Common myeloid progenitor, CD34-positive (primary cell): ENCODE measurements at regions not wholly inside any gene's neighbourhood (a gene's known extent, or its start where the extent isn't known, plus 50 kb on each side); places are given as distances from the start of the nearest gene placed in this dataset.
A peak's percentile ranks its signal among the peaks of the same experiment; 100 is the strongest.

Experiments used
- CTCF ChIA-PET: fragments of 350-600 bp; sonication (Branson Sonifier 250); formaldehyde crosslinking; loops from one replicate; lab custom pipeline; 2021; ENCODE audit warnings: antibody characterized with exemption; lab: Charles Lee
- POLR2A ChIA-PET: fragments of 350-600 bp; sonication (Branson Sonifier 250); formaldehyde crosslinking; loops from one replicate; lab custom pipeline; 2021; ENCODE audit warnings: antibody characterized with exemption; lab: Charles Lee
- DNase-seq, 3 donors: peaks; one replicate each; pipeline versions ENCODE4 v3.0.0 to v3.0.0-alpha.2; 2013
- H3K27ac ChIP-seq, 2 experiments: 1 replicate in 1 of 2; 2 replicates in 1 of 2; pipeline ENCODE4 v1.7.0; 2013; ENCODE audit warnings: inconsistent platforms in 2 of 2, low read length in 2 of 2, mild to moderate bottlenecking in 2 of 2, low read depth in 1 of 2, moderate library complexity in 1 of 2; ENCODE audit not compliant: severe bottlenecking in 2 of 2, insufficient read depth in 1 of 2, poor library complexity in 1 of 2
- H3K27me3 ChIP-seq, 5 experiments: replicated peaks in 2 of 5; 1 replicate in 3 of 5; 2 replicates in 2 of 5; pipeline versions ENCODE4 v1.6.1 to v1.7.0; 2013; ENCODE audit warnings: low read length in 4 of 5, mild to moderate bottlenecking in 2 of 5, moderate library complexity in 2 of 5, inconsistent platforms in 1 of 5; ENCODE audit not compliant: insufficient read depth in 5 of 5, control insufficient read depth in 4 of 5
- H3K36me3 ChIP-seq, 4 experiments: 1 replicate in 2 of 4; 2 replicates in 2 of 4; pipeline versions ENCODE4 v1.6.1 to v1.7.0; 2013; ENCODE audit warnings: low read length in 3 of 4, control low read depth in 1 of 4, mild to moderate bottlenecking in 1 of 4; ENCODE audit not compliant: control insufficient read depth in 4 of 4, insufficient read depth in 4 of 4
- H3K4me1 ChIP-seq, 4 experiments: 1 replicate in 3 of 4; 2 replicates in 1 of 4; pipeline versions ENCODE4 v1.6.1 to v1.7.1; 2013; ENCODE audit warnings: low read length in 3 of 4, mild to moderate bottlenecking in 3 of 4, control low read depth in 1 of 4, inconsistent platforms in 1 of 4, moderate library complexity in 1 of 4; ENCODE audit not compliant: control insufficient read depth in 4 of 4, insufficient read depth in 4 of 4; ENCODE audit errors: control extremely low read depth in 1 of 4
- H3K4me3 ChIP-seq, 7 experiments: 1 replicate in 4 of 7; 2 replicates in 3 of 7; pipeline versions ENCODE4 v1.5.1 to v1.7.0; 2013; ENCODE audit warnings: mild to moderate bottlenecking in 7 of 7, low read length in 6 of 7, moderate library complexity in 6 of 7, inconsistent platforms in 2 of 7, low read depth in 2 of 7, control low read depth in 1 of 7; ENCODE audit not compliant: insufficient read depth in 4 of 7, control insufficient read depth in 1 of 7; ENCODE audit errors: extremely low read depth in 1 of 7
- H3K9me3 ChIP-seq, 5 experiments: 1 replicate in 4 of 5; 2 replicates in 1 of 5; pipeline versions ENCODE4 v1.6.1 to v1.7.1; 2013; ENCODE audit warnings: low read length in 4 of 5, mild to moderate bottlenecking in 2 of 5, inconsistent platforms in 1 of 5, low read depth in 1 of 5, moderate library complexity in 1 of 5; ENCODE audit not compliant: control insufficient read depth in 4 of 5, insufficient read depth in 2 of 5; ENCODE audit errors: control extremely low read depth in 1 of 5
- WGBS: methylation state at CpG from one replicate; pipeline ENCODE4 v1.1.5; 2013; ENCODE audit not compliant: insufficient coverage; 5-methylcytosine and 5-hydroxymethylcytosine counted together

GRCh38 chr2:206219957-206220356 is 54.5 kb upstream of the ZDBF2 start:
- no peaks in the 10 kb centered on the region for H3K36me3 ChIP-seq
- no peak overlapping the region for H3K27ac ChIP-seq
- no peak overlapping the region for H3K4me3 ChIP-seq
- ChIA-PET POLR2A (no interaction called here), CTCF (interaction anchor here (0.7 kb wide), 1 partner anchor 571 kb away, joined by 3 read pairs; no protein-coding TSS in a partner anchor)
- peak in 2 of 3 donors; percentile 26 to 28 for DNase-seq
- H3K9me3 ChIP-seq = peaks cover 0 to 10% (median 3%) of the 10 kb centered on the region in 5 experiments
- peaks cover 7 to 41% (median 12%) of the 10 kb centered on the region in 5 experiments for H3K27me3 ChIP-seq
- 50% methylated on average over 1 of the region's 3 CpGs for WGBS
- peaks cover 0 to 3% (median under 1%) of the 10 kb centered on the region in 4 experiments for H3K4me1 ChIP-seq

- CTCF ChIA-PET = interaction anchor here (0.5 to 0.8 kb wide), 2 partner anchors 8 to 501 kb away, joined by 3 read pairs; no protein-coding TSS in a partner anchor
- H3K4me3 ChIP-seq = no peak overlapping the region
- H3K27me3 ChIP-seq = peaks cover 7 to 33% (median 9%) of the 10 kb centered on the region in 5 experiments
- POLR2A ChIA-PET = no interaction called here
- no peaks in the 10 kb centered on the region for H3K36me3 ChIP-seq
- 100% methylated on average over 3 of the region's 3 CpGs for WGBS
- peaks cover 0 to 3% (median under 1%) of the 10 kb centered on the region in 4 experiments for H3K4me1 ChIP-seq
- no peak for DNase-seq
- peaks cover 0 to 10% (median 3%) of the 10 kb centered on the region in 5 experiments for H3K9me3 ChIP-seq
- no peak overlapping the region for H3K27ac ChIP-seq
Observed at GRCh38 chr2:206220997-206221396, 53.5 kb upstream of the ZDBF2 start.
